ENCODE measurements at regions not wholly inside any gene's neighbourhood (a gene's known extent, or its start where the extent isn't known, plus 50 kb on each side); places are given as distances from the start of the nearest gene placed in this dataset.

DNA sequence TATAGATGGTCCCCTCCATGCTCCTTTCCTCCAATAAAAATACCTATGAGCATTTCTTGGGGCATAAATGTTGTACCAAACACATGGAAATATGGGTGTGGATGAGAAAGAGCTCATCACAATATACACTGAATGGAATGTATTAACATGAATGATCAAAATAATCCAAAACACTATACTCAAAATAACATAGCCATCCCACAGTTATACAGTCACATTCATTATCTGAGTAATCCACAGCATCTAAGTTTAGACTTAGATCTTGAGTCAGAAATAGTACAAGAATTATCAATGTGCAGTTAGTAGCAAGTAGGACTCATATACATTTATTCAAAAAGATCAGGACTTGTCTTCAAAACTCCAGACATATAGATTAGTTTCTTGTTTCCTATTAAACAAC, 175.2 kb upstream of the NREP start:
- TF ChIP-seq GATA2 (IDR thresholded peaks at IDR 0.05; ENCODE audit: low read depth, low read length), result no peak

DNA sequence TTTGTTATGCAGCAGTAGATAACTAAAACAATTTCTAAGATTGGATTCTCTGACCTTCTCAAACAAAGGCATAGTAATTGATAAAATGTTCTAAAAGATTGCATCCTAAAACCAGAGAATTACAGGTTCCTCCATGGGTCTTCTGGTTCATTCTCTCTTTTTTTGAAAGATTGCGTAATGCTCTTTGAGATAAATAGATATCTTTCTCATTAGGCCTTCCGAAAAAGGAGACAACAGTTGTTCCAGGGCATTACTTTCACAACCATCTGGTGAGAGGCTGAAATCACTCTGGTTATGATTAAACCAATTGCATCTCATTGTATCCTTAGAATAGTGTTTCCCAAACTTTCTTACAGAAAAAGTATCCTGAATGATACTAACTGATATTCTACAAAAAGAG, 174.7 kb upstream of the NREP start:
- TF ChIP-seq GATA2 (IDR thresholded peaks at IDR 0.05; ENCODE audit: low read depth, low read length) (no peak), GATA3 (IDR thresholded peaks at IDR 0.05; ENCODE audit: low read depth, low read length) (no peak)

DNA sequence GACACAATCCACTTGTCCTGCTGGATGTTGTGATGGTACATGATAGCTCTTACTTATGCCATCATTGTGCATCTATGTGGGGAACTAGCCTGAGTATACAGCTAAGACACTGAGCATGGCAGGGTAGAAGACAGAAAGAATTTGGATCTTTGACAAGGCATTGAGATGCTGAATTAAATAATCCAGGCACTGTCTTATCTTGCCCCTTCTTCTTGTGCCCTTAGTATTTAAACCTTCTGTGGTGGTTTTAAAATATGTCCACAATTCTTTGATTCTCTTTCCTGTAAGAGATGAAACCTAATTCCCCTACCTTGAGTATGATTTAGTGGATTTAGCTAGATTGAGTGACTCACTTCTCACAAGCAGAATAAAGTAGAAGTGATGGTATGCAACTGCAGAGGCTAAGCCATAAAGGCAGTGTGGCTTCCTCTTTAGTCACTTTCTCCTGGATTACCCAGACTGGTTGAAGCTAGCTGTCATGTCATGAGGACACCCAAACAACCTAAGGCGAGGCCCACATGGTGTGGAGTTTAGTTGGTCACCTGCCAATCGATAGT, 174.0 kb upstream of the NREP start:
- no peak for TF ChIP-seq GATA3 (IDR thresholded peaks at IDR 0.05; ENCODE audit: low read depth, low read length)
- no peak for TF ChIP-seq GATA2 (IDR thresholded peaks at IDR 0.05; ENCODE audit: low read depth, low read length)

DNA sequence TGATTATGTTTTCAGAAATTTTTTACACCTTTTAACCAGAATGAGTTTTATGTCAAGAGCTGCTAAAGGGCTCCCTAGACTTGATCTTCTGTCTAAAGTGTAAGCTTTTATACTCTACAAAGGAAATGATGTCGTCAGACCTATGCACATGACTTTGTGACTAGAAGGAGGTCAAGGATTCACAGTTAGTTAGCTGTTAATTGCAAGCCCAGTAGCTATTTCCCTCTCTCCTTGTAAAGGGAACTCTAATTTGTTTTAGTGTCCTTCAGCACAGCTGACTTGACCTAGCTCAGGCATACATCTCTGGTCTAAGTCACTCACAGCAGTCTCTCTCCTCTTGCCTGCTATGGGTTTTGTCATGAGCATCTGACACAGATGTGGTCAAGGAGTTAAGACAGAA, 173.5 kb upstream of the NREP start:
- TF ChIP-seq GATA2 (IDR thresholded peaks at IDR 0.05; ENCODE audit: low read depth, low read length) (no peak), GATA3 (IDR thresholded peaks at IDR 0.05; ENCODE audit: low read depth, low read length) (no peak)

DNA sequence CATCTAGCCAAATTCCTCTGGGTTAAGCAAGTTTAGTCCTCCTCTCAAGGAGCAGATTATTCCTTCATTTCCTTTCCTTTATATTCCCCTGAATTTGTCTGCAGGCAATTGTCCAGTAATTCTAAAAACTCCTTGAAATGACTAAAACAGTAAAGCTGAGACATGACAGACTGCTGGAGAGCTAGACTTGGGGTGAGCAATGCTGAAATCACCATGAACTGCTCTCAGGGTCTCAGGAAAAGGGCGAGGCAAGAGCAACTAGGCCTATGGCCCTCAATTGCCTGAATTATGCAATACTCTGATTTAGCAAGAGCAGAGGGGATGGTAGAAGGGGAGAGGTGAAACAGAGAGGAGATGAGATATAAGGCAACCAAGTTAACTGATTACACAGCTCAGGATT, 172.9 kb upstream of the NREP start:
- no peak for TF ChIP-seq GATA2 (IDR thresholded peaks at IDR 0.05; ENCODE audit: low read depth, low read length)
- no peak for TF ChIP-seq GATA3 (IDR thresholded peaks at IDR 0.05; ENCODE audit: low read depth, low read length)

DNA sequence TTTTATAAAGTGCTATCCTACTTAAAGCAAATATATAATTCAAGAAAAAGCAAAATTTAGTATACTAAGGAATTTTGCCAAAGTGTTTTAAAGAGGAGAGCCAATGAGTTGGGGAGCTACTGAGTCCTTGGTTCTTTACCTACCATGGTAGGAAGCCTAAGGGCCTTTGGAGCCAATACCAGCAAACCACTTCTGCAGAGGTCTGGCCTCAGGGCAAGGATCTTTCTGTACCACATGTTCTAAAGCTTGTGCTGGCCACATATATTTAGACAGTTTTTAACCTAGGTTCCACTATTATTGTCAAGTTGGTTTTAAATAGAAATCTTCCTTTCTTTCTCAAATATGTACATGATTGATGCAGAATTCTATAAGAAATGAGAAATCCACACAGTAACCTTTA, 172.3 kb upstream of the NREP start:
- TF ChIP-seq GATA2 (IDR thresholded peaks at IDR 0.05; ENCODE audit: low read depth, low read length) (no peak), GATA3 (IDR thresholded peaks at IDR 0.05; ENCODE audit: low read depth, low read length) (no peak)

DNA sequence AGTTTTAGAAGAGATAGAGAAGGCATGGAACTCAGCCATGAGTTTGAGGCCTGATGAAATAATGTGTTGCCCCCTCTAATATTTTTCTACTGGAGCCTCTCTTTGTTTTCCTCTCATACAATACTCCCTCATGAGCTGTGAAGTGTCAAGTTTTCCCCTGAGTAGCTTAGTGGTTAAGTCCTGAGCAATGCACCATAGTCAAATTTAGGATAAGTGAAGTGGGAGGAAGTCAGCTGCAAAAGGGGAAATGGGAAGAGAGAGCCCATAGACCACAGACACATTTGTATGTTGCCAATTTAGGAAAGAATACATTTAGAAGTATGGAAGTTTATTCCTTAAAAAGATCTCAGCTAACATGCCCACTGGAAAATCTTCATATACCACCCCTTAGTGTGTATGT, 171.5 kb upstream of the NREP start:
- TF ChIP-seq GATA2 (IDR thresholded peaks at IDR 0.05; ENCODE audit: low read depth, low read length) (no peak), GATA3 (IDR thresholded peaks at IDR 0.05; ENCODE audit: low read depth, low read length) (no peak)

DNA sequence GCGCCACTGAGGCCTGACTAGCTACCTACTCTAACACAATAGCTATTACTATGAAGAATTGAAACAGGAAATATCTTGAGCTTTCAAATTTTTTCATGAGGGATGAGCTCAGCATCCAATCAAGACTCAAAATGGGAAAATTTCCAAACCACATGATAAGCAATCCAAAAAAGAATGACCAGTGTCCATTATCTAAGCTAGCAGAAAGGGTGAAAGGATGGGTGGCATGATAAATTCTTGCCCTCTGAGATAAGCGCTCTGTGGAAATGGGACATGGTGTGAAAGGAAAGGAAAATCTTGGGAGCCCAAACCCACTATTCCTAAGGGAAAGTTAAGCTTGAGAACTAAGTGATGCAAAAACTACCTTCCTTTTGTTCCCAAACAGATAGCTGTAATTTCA, 170.2 kb upstream of the NREP start:
- TF ChIP-seq GATA3 (IDR thresholded peaks at IDR 0.05; ENCODE audit: low read depth, low read length) (no peak), GATA2 (IDR thresholded peaks at IDR 0.05; ENCODE audit: low read depth, low read length) (no peak)

DNA sequence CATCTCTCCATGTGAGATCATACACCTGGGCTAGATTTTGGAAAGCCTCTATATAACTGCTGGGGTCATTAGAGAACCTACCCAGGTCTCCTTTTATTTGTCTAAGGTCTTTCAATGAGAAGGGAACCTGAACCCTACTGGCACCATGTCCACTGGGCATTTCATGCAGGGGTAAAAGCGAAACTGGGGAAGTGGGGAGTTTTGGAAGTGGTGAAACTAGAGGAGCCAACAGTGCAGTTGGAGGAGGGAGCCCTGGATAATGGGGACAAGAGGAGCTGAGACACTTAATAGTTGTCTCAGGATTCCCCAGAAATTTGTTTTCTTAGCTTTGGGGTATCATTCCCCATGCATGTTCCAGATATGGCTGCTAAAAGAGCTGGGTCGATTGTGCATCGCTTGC, 169.0 kb upstream of the NREP start:
- TF ChIP-seq GATA2 (IDR thresholded peaks at IDR 0.05; ENCODE audit: low read depth, low read length) (no peak), GATA3 (IDR thresholded peaks at IDR 0.05; ENCODE audit: low read depth, low read length) (no peak)

DNA sequence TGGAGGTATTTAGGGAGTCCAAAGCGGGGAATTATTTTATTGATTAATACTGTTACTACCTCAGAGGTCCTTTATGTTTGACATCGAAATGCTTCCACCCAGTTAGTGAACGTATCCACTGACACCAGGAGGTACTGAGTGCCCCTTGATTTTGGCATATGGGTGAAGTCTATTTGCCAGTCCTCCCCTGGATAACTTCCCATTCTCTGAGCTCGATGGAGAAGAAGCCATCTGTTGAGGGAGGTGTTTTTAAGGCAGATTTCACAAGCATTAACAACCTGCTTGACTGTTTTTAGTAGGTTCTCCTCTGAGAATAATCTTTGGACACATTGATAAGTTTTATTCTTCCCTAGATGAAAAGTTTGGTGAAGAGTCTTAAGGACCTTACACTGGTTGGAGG, 165.3 kb upstream of the NREP start:
- no peak for TF ChIP-seq GATA2 (IDR thresholded peaks at IDR 0.05; ENCODE audit: low read depth, low read length)
- TF ChIP-seq GATA3 (IDR thresholded peaks at IDR 0.05; ENCODE audit: low read depth, low read length), result no peak

DNA sequence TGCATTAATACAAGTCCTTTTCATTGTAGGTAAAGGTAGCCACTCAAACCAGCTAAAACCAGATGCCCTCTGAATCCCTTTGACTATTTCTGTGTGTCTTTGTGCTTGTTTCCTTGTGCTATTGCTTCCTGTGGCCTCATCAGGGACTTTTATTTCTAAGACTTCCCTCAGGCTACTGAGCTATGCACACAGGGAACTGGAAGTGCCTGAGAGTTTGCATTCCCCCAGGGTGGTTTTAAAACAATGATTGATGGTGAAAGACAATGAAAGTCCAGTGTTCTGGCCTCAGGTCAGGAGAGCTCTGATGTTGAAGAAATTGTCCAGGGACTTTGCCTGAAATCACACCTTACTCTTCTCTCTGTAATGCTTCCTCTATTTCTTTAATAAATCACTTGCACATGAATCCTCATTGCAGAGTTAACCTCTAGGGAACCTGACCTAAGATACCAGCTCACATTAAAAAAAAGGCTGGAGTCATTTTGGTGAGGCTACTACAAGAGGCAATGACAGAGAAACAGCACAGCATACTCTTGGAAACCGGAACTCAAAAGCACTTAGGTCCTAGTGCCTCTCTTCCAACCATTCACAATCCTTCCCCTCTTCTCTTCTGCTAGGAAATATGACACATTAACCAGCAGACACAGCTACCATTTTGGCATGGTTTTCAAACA, 158.1 kb upstream of the NREP start:
- no peak for TF ChIP-seq GATA3 (IDR thresholded peaks at IDR 0.05; ENCODE audit: low read depth, low read length)

DNA sequence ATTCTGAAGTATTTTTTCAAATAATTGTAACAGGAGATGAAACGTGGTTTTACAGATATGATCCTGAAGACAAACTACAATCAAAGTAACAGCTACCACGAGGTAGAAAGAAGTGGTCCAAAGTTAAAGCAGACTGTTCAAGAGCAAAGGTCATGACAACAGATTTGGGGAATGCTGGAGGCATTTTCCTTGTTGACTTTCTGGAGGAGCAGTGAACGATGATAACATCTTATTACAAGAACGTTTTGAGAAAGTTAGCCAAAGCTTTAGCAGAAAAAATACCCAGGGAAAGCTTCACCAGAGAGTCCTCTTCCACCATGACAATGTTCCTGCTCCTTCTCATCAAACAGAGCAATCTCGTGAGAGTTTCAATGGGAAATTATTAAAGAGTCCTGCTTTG, 145.4 kb upstream of the NREP start:
- TF ChIP-seq GATA2 (IDR thresholded peaks at IDR 0.05; ENCODE audit: low read depth, low read length) (no peak), GATA3 (IDR thresholded peaks at IDR 0.05; ENCODE audit: low read depth, low read length) (no peak)

DNA sequence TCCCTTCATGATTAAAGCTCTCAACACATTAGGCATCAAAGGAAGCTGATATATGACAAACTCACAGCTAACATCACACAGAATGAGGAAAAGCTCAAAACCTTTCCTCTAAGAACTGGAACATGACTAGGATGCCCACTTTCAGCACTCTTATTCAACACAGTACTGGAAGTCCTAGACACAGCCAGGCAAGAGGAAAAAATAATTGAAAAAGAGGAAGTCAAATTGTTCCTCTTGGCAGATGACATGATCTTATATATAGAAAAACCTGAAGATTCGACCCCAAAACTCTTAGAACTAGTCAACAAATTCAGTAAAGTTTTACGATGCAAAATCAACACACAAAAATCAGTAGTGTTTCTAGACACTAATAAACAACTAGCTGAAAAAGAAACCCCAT, 144.3 kb upstream of the NREP start:
- TF ChIP-seq GATA2 (IDR thresholded peaks at IDR 0.05; ENCODE audit: low read depth, low read length) (no peak), GATA3 (IDR thresholded peaks at IDR 0.05; ENCODE audit: low read depth, low read length) (no peak)

DNA sequence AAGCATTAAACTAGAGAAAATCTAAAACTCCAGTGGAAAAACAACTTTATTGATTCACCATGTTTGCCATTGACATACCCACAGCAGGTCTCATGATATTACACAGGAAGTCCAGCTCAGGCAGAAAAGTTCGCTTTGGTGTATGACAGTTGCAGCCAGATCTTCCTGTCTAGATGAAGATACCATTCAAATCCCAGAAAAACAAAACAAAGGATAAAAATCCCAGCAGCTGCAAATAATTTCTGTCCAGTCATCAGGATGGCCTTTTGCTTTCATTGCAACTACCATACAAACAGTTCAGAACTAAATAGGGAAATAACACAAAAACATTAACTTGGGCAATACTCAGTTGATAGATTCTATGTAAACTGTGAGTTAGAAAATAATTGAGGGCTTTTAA, 136.0 kb upstream of the NREP start:
- TF ChIP-seq GATA2 (IDR thresholded peaks at IDR 0.05; ENCODE audit: low read depth, low read length) (no peak), GATA3 (IDR thresholded peaks at IDR 0.05; ENCODE audit: low read depth, low read length) (no peak)

DNA sequence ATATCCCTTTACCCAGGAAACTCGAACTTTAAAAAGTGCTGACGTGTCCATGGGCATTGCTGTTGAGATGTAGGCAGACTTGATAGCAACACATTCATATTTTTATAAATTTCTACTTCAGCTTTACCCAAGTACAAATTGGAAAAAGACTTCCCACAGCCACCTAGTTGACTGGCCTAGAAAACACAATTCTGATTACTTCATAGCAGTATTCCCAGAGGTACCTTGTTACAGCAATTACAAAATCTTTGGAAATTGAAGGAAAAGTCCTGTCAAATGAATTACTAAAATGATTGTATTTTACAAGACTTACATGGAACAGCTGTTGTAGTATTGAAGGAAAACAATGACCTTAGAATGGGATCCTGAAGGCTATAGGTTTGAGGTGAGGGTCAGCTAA, 130.7 kb upstream of the NREP start:
- TF ChIP-seq GATA2 (IDR thresholded peaks at IDR 0.05; ENCODE audit: low read depth, low read length) (no peak), GATA3 (IDR thresholded peaks at IDR 0.05; ENCODE audit: low read depth, low read length) (no peak)

DNA sequence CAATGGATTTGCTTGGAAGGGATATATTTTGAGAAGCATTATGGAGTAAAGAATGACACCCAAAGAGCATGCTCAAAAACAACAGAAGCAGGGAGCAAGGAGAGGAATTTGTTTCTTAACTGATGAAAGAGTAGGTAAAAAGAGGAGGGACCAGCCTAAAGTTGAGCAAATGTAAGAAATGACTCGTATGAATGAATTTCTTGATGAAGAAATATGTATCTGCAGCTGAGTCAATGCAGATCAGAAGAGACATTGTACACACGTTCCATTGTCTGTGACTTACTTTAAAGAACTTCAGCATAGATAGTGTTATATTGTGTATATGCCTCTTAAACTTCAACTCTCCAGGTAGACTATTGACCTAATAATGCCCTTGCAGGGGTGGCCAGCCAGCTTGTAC, 112.7 kb upstream of the NREP start:
- TF ChIP-seq GATA3 (IDR thresholded peaks at IDR 0.05; ENCODE audit: low read depth, low read length) (no peak), GATA2 (IDR thresholded peaks at IDR 0.05; ENCODE audit: low read depth, low read length) (no peak)

Data from SH-SY5Y (cell line).